H1 (cell line): ENCODE measurements at regions not wholly inside any gene's neighbourhood (a gene's known extent, or its start where the extent isn't known, plus 50 kb on each side); places are given as distances from the start of the nearest gene placed in this dataset.

Experiments
- CEBPB ChIP-seq: IDR thresholded peaks from 2 replicates; pipeline ENCODE4 v1.6.1; 2012; ENCODE audit warnings: low read depth, low read length
- HDAC6 ChIP-seq: IDR thresholded peaks from one replicate; pipeline ENCODE4 v1.7.1; 2012; ENCODE audit warnings: low read depth, mild to moderate bottlenecking, inconsistent platforms, low read length, moderate library complexity
- JUN ChIP-seq: IDR thresholded peaks from 2 replicates; pipeline ENCODE4 v1.6.1; 2011; ENCODE audit warnings: low read depth, mild to moderate bottlenecking, improper control_type of control experiment, low read length
- POLR2A ChIP-seq, 2 experiments: IDR thresholded peaks; 1 replicate in 1 of 2; 2 replicates in 1 of 2; pipeline ENCODE4 v1.6.1; 2011; ENCODE audit warnings: low read depth in 2 of 2, low read length in 2 of 2, mild to moderate bottlenecking in 2 of 2; ENCODE audit errors: control extremely low read depth in 1 of 2
- SIX5 ChIP-seq: IDR thresholded peaks from 2 replicates; pipeline ENCODE4 v1.6.1; 2011; ENCODE audit warnings: mild to moderate bottlenecking, low read depth, low read length
- TEAD4 ChIP-seq: IDR thresholded peaks from 2 replicates; pipeline ENCODE4 v1.6.1; 2012; ENCODE audit warnings: low read depth, low read length, inconsistent platforms, mixed read lengths
- ZNF274 ChIP-seq: IDR thresholded peaks from 2 replicates; pipeline ENCODE4 v1.7.0; 2012; ENCODE audit warnings: low read length, borderline replicate concordance; ENCODE audit errors: extremely low read depth
- TF ChIP-seq, protein P1 (sequence below): fragments of 300-600 bp; sonication (generic); IDR thresholded peaks from 2 replicates; pipeline ENCODE4 v1.7.1; 2012; ENCODE audit warnings: low read length, moderate library complexity, mild to moderate bottlenecking, inconsistent platforms; ENCODE audit not compliant: insufficient replicate concordance

DNA sequence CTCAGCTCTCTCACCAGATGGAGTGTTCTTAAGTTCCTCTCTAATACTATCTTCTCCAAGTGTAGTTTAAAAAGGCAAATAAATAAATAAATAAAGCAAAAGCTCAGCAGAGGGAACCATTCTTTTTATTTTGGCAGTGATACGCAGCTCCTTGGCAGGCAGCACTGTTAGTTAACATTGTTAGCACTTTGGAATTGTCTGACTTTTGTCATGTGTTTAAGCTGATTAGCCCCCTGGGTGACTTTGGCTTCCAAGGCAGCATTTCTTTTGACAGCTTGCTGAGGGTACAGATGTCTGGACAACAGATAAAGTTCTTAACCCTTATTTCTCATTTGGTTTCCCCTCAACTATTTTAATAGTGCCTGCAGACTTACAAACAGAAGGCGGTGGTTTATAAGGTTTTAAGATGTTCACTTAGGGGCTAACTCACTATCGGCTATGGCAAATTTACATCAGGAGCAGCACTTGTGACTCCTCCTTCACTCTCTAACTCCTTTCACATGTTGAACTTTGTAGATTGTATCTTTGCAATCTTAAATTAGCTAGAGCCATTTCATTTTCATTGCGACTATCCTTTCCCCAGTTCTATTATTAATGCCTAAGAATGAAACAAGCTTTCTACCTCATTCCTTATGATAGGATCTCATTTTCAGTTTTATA is 213.4 kb downstream of the ZBBX start (continued):
- TF ChIP-seq, protein P1, sequence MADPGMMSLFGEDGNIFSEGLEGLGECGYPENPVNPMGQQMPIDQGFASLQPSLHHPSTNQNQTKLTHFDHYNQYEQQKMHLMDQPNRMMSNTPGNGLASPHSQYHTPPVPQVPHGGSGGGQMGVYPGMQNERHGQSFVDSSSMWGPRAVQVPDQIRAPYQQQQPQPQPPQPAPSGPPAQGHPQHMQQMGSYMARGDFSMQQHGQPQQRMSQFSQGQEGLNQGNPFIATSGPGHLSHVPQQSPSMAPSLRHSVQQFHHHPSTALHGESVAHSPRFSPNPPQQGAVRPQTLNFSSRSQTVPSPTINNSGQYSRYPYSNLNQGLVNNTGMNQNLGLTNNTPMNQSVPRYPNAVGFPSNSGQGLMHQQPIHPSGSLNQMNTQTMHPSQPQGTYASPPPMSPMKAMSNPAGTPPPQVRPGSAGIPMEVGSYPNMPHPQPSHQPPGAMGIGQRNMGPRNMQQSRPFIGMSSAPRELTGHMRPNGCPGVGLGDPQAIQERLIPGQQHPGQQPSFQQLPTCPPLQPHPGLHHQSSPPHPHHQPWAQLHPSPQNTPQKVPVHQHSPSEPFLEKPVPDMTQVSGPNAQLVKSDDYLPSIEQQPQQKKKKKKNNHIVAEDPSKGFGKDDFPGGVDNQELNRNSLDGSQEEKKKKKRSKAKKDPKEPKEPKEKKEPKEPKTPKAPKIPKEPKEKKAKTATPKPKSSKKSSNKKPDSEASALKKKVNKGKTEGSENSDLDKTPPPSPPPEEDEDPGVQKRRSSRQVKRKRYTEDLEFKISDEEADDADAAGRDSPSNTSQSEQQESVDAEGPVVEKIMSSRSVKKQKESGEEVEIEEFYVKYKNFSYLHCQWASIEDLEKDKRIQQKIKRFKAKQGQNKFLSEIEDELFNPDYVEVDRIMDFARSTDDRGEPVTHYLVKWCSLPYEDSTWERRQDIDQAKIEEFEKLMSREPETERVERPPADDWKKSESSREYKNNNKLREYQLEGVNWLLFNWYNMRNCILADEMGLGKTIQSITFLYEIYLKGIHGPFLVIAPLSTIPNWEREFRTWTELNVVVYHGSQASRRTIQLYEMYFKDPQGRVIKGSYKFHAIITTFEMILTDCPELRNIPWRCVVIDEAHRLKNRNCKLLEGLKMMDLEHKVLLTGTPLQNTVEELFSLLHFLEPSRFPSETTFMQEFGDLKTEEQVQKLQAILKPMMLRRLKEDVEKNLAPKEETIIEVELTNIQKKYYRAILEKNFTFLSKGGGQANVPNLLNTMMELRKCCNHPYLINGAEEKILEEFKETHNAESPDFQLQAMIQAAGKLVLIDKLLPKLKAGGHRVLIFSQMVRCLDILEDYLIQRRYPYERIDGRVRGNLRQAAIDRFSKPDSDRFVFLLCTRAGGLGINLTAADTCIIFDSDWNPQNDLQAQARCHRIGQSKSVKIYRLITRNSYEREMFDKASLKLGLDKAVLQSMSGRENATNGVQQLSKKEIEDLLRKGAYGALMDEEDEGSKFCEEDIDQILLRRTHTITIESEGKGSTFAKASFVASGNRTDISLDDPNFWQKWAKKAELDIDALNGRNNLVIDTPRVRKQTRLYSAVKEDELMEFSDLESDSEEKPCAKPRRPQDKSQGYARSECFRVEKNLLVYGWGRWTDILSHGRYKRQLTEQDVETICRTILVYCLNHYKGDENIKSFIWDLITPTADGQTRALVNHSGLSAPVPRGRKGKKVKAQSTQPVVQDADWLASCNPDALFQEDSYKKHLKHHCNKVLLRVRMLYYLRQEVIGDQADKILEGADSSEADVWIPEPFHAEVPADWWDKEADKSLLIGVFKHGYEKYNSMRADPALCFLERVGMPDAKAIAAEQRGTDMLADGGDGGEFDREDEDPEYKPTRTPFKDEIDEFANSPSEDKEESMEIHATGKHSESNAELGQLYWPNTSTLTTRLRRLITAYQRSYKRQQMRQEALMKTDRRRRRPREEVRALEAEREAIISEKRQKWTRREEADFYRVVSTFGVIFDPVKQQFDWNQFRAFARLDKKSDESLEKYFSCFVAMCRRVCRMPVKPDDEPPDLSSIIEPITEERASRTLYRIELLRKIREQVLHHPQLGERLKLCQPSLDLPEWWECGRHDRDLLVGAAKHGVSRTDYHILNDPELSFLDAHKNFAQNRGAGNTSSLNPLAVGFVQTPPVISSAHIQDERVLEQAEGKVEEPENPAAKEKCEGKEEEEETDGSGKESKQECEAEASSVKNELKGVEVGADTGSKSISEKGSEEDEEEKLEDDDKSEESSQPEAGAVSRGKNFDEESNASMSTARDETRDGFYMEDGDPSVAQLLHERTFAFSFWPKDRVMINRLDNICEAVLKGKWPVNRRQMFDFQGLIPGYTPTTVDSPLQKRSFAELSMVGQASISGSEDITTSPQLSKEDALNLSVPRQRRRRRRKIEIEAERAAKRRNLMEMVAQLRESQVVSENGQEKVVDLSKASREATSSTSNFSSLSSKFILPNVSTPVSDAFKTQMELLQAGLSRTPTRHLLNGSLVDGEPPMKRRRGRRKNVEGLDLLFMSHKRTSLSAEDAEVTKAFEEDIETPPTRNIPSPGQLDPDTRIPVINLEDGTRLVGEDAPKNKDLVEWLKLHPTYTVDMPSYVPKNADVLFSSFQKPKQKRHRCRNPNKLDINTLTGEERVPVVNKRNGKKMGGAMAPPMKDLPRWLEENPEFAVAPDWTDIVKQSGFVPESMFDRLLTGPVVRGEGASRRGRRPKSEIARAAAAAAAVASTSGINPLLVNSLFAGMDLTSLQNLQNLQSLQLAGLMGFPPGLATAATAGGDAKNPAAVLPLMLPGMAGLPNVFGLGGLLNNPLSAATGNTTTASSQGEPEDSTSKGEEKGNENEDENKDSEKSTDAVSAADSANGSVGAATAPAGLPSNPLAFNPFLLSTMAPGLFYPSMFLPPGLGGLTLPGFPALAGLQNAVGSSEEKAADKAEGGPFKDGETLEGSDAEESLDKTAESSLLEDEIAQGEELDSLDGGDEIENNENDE, result no peak
- TF ChIP-seq CEBPB (no peak), JUN (no peak), HDAC6 (no peak), POLR2A (IDR thresholded peaks at IDR 0.05; ENCODE audit: control extremely low read depth in 1 of 2, low read depth in 2 of 2, low read length in 2 of 2) (no peak), SIX5 (no peak), ZNF274 (no peak), TEAD4 (no peak)
